AG09319 (cell line): ENCODE measurements at regions not wholly inside any gene's neighbourhood (a gene's known extent, or its start where the extent isn't known, plus 50 kb on each side); places are given as distances from the start of the nearest gene placed in this dataset.

ENCODE experiments used
- DNase-seq: peaks from one replicate; pipeline ENCODE4 v3.0.0-alpha.2; 2010; ENCODE audit warnings: low read depth; ENCODE audit errors: extremely low read depth
- CTCF ChIP-seq: IDR thresholded peaks from 2 replicates; pipeline ENCODE4 v1.5.1; 2011; ENCODE audit warnings: low read depth, mild to moderate bottlenecking, inconsistent platforms, low read length, moderate library complexity

- no peak for TF ChIP-seq CTCF
These were observed 111.1 kb downstream of the LMO4 start for GRCh38 chr1:87439821-87440220.

GRCh38 chr1:87449348-87449963 lies 120.8 kb downstream of the LMO4 start:
- no peak for DNase-seq
- no peak for TF ChIP-seq CTCF

More at GRCh38 chr1:87439821-87440220, 111.1 kb downstream of the LMO4 start:
- no peak for DNase-seq

DNA sequence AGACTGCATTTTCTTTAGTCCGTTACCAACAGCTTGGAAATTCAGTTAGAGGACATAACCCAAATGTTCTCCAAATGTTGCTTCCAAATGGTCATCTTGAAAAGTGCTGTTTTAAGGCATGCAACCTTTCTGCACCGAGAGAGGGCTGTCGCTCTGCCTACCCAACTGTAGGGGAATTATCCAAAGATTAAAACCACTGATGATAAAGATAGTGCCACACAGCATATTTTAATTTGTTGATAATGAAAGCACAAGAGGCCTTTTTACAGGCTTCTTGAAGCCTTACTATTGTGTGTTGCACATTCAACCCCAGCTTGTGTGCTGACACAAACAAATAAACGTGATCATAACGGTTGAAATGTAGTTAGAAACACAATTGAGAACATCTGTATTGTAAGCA lies 121.5 kb downstream of the LMO4 start:
- no peak for TF ChIP-seq CTCF

GRCh38 chr1:87450615-87451209 lies 122.0 kb downstream of the LMO4 start:
- no peak for DNase-seq
- no peak for TF ChIP-seq CTCF

More for the DNA sequence above, 121.5 kb downstream of the LMO4 start:
- no peak for DNase-seq

DNA sequence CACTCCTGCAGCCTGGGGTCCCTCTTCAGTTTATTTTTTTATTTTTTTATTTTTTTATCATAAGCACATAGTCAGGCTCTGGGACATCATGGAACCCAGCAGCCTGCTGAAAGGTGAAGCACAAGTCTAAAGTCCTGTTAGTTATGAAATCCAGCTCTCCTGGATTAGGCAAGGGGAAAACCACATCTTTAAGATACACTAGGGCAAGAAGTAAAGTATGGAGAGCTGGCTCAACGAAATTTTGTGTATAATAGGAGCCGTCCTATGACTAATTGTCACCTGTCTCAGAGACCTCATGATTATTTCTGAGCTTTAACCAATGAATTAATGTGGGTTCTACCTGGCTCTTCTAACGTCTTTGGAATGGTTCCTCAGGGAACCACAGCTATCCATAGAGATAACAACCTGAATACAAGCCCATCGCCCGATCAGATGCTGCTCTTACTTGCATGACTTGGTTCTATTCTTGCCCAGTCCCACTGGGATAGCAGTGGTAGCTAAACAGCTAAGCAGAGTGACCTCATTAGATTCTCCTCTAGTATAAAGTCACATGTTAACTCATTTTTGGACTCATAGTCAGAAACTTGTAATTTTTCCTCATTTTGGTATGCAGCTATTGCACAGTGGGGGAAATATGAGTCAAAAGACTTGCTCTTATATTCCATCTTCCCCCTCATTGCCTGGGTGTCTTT lies 122.7 kb downstream of the LMO4 start:
- no peak for TF ChIP-seq CTCF
- DNase-seq, result no peak

DNA sequence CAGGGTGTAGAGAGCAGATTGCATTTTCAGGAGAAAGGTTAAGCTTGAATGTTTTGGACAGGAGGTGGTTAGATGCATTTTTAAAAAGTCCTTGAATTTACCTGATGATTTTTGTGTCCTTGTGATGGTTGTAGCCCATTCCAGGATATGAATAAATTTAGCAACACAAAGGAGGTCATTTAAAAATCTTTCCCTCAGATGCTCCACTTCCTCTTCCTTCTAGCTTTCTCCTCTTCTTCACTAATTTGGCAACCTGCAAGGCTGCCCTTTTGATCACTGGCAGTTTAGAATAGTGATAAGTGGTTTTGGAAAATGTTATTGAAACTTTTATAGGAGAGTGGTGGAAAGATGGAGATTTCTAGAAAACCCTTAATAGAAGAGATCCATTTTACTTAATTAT lies 124.0 kb downstream of the LMO4 start:
- DNase-seq, result no peak
- no peak for TF ChIP-seq CTCF

GRCh38 chr1:87457408-87457807 lies 128.7 kb downstream of the LMO4 start:
- no peak for TF ChIP-seq CTCF
- DNase-seq, result no peak
